Glomerular visceral epithelial cell (primary cell): ENCODE measurements at regions not wholly inside any gene's neighbourhood (a gene's known extent, or its start where the extent isn't known, plus 50 kb on each side); places are given as distances from the start of the nearest gene placed in this dataset.
A peak's percentile ranks its signal among the peaks of the same experiment; 100 is the strongest.

Experiments
- DNase-seq: peaks from one replicate; pipeline ENCODE4 v3.0.0-alpha.2; 2016; ENCODE audit errors: extremely low spot score

GRCh38 chr2:139836769-139837168 is 1056.6 kb upstream of the NXPH2 start:
- no peak for DNase-seq

- DNase-seq: no peak
Observed at GRCh38 chr2:139835101-139835500, 1054.9 kb upstream of the NXPH2 start.

DNA sequence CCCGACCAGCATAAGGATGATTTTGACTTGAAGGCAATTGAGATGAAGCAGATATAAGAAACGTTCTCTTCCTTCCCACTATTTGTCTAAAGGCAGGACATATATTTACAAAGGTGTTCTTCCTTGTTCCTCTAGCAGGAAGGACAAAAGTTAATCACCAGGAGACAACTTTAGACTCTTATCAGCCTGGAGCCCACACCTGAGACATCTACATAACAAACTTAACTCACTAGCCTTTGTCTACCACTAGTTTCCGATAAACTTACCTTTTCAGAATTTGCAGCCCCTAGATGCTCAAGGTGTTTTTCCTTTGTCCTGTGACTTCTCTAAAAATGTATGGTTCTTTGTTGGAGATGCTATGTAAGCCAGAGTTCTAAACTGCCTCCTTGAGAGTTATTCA is 1047.8 kb upstream of the NXPH2 start:
- DNase-seq: no peak

GRCh38 chr2:139825726-139826125 is 1045.5 kb upstream of the NXPH2 start:
- DNase-seq: no peak

GRCh38 chr2:139819273-139819796 is 1039.1 kb upstream of the NXPH2 start:
- DNase-seq: no peak

GRCh38 chr2:139814458-139814857 is 1034.3 kb upstream of the NXPH2 start:
- no peak for DNase-seq

- DNase-seq: no peak
Observed at GRCh38 chr2:139813340-139813739, 1033.2 kb upstream of the NXPH2 start.

DNA sequence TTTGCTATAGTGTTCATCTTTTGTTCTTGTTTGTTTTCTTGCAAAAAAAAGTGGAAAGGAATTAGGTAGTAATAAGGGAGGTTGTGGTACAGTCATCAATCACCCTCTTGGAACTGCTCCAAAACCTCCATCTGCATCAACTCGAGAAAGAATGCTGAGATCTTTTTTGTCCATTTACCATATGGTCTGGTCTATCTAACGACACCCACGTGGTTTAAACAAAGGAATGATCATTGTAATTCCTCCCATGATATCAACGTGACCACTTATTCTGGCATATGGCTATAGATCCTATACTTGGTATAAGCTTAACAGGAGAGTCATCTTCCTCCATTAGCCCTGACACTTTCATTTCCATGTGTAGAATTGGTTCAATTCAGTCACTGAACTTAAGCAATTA is 1025.3 kb upstream of the NXPH2 start:
- no peak for DNase-seq

DNA sequence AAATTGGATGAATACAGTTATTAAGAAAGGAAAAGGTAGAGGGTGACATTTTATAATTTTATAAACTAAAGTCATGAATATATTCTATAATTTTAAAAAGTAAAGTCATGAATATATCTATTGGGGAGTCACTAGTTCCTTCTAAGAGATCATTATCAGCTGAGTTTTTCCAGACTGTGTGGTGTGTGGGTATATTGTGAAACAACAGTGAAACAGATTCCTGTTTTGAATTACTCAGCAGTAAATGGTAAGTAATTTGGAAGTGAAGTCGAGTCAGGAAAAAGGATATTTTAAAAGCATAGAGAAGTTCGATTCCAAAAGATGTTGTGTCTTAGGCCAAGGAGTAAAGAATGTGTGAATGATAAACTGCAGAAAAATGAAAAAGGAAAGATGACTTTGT is 1018.2 kb upstream of the NXPH2 start:
- DNase-seq: no peak

DNA sequence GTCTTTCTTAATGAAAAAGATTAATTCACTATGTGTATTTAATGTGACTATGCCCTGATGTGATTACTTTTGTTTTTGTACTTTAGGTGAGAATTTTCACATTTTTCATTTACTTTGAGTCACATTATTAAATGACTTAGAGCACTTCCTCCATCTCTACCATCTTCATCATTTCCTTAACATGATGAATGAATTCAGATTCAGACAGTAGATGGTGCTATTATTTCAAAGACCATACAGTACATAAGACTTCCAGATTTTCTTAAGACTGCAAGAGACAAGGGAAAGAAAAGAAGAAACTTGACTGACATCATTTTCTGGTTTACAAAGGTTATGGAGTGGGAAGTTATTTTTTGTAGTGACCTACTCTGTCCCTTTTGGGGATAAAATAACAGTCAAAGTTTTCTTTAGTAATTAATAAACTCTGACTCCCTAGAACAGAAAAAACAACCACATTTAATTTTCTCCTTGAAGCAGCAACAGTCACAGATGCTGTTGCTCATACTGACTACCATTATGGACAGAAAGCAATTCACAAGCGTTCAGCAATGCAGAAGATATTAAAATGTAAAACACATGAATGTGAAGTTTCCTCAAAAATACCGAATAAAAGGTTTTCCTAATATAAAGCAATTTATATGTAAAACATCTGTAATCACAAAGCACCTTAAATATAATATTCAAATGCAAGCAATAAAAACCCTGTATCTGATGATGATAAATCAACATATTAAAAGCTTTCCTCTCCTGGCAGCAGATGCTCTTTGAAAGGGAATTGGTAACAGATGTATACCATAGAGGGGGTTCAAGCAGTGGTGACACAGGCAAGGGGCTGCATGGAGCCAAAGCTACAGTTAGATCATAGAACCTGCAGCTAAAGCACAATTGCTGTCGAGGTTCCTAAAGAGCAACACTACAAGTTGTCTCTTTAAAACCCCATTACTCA is 1010.9 kb upstream of the NXPH2 start:
- peak; percentile 31 for DNase-seq

GRCh38 chr2:139790136-139790535 is 1009.9 kb upstream of the NXPH2 start:
- DNase-seq: no peak

DNA sequence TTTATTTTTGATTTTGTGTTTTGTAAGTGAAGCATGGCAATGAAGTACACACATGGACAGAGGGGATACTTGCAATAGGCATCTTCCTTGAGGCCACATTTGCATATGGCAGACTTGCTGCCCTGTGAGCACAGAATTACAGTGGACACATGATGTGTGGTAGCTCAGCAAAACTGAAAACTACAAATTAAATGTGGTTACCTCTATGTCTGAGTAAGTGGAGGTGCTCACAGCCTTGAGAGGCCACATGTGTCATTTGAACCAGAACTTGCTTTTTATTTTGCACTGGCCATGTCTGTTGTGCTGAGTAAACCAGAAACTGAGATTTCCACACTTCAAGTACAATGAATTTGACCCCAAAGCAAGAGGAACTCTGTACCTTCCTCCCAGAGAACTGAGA is 998.5 kb upstream of the NXPH2 start:
- no peak for DNase-seq

- DNase-seq: no peak
Observed at GRCh38 chr2:139773720-139774277, 993.6 kb upstream of the NXPH2 start.

- no peak for DNase-seq
Observed at GRCh38 chr2:139769633-139770032, 989.4 kb upstream of the NXPH2 start.

DNA sequence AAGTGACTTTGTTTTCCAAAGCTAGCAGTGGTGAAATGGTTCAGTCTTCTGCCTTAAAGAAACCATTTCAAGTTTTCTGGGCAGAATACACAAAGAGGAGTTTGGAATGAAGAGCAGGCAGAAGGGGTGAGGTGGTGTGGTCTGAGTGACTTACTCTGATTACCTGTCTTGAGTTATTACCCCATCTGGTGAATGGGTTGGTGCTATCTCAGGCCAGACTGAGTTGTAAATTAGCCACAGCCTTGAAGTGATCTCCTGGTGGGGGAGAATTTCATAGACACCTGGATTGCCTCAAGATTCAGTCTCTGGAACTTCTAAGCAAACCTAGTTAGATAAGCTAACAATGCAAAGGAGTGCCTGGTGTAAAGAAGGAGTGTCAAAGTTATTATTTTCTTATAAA is 983.5 kb upstream of the NXPH2 start:
- no peak for DNase-seq

DNA sequence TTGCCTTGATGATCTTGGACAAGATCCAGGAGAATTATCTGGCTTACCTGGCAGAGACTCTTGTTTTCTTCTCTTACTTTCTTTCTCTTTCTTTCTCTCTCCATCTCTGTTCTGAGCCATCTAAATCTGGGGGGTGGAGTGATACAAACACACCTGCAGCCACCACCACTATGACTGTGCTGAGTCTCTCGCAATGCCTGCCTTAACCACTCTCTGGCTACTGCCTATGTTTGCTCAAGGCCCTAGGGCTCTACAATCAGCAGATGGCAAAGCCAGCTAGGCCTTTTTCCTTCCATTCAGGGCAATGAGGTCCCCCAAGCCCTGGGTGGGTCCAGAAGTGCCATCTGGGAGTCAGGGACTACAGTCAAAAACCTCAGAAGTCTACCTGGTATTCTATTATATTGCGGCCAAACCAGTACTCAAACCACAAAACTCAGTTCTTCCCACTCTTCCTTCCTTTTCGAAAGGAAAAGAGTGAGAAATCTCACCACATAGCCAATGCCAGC is 978.9 kb upstream of the NXPH2 start:
- DNase-seq: no peak

DNA sequence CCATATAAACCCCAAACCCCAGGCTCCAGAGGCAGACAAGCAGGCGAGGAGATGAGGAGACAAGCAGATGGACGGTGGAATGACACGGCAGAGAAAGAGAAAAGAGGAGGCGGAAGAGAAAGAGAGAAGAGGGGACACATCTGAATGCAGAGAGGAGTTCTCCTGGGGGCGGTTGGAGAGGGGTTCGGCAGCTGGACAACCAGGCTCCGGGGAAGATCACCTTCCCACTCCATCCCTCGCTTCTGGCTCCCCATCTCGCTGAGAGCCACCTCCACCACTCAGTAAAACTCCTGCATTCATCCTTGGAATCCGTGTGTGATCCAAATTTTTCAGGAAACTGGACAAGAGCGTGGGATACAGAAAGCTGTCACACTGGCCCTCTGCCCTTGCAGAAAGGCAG is 966.7 kb upstream of the NXPH2 start:
- DNase-seq: no peak

GRCh38 chr2:139744273-139744672 is 964.1 kb upstream of the NXPH2 start:
- no peak for DNase-seq

DNA sequence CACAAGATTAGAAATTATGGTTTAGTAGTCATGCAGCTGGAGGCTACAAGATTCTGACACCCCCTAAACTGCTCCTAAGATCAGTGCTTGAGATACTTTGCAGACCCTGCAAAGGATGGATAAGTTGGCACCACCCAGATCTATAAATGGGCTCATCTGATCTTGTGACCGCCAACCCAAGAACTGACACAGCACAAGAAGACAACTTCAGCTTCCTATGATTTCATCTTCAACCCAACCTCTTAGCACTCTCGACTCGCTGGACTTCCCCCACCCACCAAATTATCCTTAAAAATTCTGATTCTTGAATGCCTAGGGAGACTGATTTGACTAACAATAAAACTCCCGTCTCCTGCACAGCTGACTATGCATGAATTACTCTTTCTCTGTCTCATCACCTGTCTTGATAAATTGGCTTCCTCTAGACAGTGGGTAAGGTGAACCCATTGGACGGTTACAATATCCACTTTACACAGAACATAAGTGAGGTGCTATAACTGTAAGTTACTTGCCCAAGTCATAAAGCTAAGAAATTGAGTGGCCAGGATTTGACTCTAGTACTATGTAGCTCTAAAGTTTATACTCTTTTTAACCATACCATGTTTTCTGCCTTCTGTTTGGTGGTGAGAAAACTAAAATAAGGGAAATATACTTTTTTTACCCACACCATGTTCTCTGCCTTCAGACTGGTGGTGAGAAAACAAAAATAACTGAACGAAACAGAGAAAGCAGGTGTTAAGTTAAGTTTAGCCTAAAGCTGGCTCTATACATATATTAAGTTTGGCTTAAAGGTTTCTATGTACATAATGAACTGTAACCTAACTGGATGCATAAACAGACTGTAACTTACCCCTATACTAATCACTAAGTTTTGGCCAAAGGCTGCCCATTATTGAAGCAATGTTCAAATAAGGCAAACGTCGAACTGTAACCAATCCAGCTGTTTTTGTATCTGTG is 962.3 kb upstream of the NXPH2 start:
- DNase-seq: no peak

GRCh38 chr2:139737659-139738058 is 957.5 kb upstream of the NXPH2 start:
- no peak for DNase-seq

GRCh38 chr2:139730197-139730596 is 950.0 kb upstream of the NXPH2 start:
- DNase-seq: no peak
